Activated CD8-positive, alpha-beta memory T cell treated with anti-CD3 and anti-CD28 coated beads for 4 hours (primary cell): ENCODE measurements at regions not wholly inside any gene's neighbourhood (a gene's known extent, or its start where the extent isn't known, plus 50 kb on each side); places are given as distances from the start of the nearest gene placed in this dataset.

Source experiments
- DNase-seq, 2 donors: peaks; one replicate each; pipeline ENCODE4 v3.0.0-alpha.2; 2020; ENCODE audit warnings: low read depth in 2 of 2

DNA sequence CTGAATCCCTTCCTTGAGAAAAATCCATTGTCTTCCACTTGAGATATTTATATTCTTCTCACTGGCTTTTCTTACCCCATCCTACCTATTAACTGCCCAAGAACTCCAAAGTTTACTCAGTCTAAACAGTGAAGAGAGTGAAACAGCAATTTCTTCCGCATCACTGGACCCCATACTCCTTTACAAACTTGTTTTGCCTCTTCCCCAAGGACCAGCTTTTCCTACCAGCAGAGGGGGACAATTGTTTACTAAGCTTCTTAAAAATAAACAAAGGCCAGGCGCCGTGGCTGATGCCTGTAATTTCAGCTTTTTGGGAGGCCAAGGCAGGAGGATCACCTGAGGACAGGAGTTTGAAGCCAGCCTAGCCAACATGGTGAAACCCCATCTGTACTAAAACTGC is 52.0 kb downstream of the LRATD1 start:
- no peak for DNase-seq

DNA sequence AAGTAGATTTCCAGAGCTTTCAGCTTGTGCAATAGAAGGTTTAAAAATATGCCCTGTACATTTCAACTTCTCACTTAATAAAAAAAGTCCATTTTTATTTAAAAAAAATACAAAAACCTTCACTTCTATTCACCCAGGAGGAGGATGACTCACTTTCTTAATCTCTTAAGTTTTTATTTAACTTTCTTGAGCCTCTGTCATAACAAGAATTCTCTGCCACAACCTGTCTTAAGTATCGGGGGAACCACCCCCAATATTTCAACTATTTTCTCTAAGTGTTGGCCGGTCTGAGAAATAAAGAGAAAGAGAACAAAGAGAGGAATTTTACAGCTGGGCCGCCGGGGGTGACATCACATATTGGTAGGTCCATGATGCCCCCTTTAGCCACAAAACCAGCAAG is 58.4 kb downstream of the LRATD1 start:
- DNase-seq = no peak

DNA sequence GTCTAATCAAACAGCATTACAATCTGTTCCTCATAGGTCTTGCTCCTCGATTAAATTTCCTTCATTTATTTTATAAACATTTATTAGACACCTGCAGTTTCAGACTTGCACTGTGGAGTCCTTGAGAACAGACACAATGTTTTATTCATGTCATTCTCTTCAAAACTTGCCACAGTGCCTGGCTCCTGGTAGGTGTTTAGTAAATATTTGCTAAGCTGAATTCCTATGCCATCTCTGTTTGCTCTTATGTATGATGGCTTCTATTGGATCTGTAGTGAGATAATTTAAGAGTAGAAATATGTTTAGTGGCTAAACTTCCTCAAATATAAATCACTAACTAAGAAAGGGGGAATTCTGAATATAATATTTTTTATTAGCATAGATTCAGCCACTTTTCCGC is 61.4 kb downstream of the LRATD1 start:
- no peak for DNase-seq

DNA sequence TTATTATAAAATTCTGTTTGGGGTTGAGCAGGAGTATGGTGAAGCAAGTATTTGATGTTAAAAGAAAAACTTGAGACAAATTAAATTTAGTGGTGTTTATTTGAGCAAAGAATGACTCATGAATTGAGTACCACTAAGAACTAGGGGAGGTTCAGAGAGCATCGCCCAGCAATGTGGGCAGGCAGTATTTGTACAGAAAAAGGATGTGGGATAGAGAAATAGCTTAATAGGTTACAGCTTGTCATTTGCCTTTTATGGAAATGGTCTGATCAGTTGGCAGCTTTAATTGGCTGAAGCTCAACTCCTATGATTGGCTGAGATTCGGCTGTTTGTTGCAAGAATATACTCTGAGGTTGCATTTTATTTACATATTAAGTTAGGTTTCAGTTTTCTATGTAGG is 68.2 kb downstream of the LRATD1 start:
- DNase-seq = no peak

DNA sequence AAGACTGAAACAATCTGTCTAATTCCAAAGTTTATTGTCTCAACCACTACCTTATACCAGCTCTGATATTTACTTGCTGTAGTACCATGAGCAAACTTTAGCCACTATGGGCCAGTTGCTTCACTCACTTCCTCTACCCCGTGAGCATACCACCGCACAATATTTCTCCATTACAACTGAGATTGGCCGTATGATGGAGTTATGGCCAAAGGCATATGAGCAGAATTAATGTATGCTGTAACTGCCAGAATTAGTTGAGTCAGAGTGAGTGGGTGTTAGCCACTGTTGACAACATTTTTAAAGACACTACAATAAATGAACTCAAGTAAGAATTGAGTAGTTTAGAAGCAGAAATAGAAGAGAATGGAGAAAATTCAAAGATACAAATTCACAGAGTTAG is 69.7 kb downstream of the LRATD1 start:
- no peak for DNase-seq

DNA sequence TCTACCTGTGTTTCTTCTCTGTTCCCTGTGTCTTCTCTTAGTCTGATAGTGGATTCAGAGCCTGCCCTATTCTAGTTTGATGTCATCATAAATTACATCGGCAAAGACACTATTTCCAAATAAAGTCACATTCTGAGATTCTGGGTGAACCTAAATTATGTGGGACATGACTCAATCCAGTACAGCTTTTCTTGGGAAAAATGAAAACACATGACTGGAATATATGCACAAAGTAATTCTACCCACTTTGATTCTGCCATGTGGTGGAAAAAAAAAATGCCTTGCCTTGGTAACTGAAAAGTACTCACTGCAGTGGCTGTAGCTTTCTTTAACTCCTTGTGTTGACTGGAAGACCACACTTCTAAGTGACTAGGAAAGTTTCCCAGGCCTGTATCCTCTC is 73.7 kb downstream of the LRATD1 start:
- no peak for DNase-seq

DNA sequence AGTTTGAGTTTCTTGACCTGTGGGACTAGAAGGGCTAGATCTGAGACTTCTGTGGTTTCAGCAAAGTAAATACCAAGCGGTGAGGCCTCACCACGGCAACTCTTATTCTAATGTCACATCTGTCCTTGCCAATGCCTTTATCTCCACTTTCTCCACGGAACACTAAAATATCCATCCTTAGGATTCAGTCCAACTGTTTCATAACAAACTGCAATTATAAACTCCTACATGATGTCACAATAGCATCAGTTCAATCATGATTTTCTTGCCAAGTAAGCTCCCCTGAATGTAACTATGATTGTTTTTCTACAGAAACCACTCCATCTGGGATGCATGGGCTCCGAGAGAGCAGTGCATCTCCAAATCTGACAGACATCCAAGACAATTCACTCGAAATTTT is 79.6 kb downstream of the LRATD1 start:
- DNase-seq = no peak

DNA sequence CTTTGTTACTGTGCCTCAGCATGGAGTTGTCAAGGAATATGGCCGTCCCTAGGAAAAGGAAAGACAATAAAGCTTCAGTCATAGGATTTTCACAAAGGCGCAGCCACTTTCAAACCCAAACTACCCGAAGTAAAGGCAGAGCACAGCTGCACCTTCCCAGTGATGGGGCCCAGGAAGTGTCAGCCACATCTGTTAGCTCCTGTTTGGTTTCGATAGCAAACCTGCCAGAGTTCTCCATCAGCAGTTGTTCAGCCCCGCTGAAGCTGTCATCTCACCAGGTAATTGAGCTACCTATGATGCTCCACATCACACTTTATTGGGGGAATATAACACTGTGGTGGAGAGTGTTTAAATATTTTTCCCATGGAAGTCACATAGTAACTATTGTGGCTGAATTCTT is 80.7 kb downstream of the LRATD1 start:
- DNase-seq = no peak

DNA sequence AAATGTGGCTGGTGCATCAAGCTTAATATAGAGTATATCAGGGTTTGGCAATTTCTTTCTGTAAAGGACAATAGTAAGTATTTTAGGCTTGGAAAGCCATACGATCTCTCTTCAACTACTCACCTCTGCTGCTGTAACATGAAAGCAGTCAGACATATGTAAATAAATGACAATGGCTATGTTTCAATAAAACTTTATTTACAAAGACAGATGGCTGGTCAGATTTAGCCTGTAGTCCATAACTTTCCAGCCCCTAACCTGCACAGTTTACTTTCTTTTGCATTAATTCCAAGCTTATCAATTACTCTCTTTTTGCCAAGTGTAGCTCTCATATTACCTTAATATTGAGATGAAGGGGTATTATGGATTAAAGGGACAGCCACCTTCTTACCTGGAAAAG is 83.1 kb downstream of the LRATD1 start:
- no peak for DNase-seq

DNA sequence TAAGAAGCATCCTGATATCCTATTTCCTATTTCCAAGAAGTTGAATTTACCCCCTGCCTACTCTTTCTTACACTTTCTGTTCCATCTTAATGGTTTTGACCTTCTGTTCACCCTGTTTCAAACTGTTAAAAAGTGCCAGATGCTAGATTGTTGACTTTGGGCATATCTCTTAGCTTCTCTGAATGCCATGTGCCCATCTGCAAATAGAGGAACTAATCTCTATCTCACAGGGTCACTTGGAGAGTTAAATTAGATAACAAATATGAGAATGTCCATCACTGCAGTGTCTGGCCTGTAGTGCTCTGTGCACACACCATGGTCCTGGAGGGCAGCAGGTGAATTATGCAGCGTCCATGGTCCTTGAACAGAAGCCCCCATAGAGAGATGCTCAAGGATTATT is 83.8 kb downstream of the LRATD1 start:
- no peak for DNase-seq

DNA sequence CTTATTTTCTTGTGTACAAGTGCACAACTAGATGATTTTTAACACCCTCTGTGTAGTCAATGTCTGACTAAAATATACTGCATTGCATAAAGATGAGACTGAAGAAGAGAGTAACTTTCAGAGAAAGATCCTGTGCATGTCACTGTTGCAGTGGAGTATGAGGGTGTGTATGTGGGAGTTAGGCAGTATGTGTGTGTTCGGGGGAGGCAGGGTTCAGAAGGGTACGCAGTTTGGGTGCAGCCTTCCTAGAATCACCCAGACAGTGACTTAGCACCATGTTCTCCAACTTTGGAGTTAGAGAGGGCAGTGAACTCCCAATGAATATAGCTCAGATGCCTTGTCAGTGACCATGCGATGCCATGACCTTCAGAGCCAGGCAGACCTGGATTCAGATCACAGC is 84.6 kb downstream of the LRATD1 start:
- DNase-seq = no peak

DNA sequence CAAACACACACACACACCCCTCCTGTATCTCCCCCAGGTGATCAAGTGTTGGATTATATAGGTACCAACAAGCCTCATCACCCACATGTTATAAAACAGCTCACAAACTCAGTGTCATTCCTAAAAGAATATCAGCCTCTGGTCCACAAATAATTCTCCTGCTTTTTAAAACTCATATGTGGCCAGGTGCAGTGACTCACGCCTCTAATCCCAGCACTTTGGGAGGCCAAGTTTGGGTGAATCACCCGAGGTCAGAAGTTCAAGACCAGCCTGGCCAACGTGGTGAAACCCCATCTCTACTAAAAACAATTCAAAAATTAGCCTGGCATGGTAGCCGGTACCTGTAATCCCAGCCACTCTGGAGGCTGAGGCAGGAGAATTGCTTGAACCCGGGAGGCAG is 87.8 kb downstream of the LRATD1 start:
- no peak for DNase-seq

DNA sequence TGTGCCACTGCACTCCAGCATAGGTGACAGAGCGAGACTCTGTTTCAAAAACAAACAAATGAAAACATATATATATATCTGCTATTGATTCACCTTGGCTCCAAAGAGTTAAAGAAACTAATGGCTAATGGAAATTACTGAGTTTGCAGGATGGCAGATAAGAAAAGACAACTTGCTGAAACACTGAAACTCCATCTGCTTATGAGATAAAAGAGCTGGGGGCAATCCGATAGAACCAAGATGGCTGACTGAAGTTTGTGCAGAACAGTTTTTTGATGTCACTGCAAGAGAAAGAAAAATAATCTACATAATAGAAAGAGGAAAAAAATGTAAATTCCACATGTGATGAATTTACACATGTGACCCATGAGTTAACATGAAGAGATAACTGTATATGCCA is 88.2 kb downstream of the LRATD1 start:
- no peak for DNase-seq

DNA sequence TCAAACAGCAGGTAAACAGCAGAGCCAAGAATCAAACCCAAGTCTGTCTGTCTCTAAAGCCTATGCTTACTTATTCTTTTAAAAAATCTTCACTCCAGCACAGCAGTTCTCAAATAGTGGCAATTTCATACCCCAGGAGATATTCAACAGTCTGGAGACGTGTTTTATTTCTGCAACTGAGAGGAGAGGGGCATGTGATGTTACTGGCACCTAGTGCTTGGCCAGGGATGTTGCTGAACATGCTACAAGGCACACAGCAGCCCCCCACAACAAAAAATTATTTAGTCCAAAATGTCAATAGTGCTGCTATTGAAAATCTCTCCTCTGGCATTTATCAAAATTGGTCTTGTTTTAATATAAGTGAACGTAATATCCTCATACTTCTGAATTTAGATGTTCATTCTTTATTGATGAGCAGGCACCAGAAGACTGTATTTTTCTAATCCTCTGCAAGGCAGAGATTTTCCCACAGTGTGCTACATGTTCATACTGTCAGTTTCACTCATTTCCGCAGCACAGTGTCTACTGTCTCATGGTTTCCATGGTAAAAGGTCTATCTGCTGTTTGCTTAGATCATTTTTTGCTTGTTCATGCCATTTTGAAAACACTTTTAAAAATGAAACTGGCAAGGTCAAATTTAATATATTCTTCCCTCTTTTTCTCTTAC is 90.5 kb downstream of the LRATD1 start:
- DNase-seq = no peak

DNA sequence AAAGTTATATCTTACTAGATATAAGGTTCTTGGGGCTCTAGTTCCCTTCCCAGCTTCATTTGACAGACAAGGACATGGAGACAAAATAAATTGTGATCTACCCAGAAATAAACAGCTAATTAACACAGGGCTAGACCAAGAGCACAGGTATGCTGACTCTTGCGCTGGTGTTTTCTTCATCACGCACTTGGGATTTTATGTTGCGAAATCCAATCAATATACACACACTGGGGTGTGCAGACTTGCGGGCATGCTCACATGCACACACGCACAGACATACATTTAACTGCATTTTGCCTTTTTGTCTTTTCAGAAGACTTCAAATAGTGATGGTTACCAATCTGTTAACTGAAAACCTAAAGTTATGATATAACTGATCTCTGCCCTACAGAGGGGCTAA is 91.2 kb downstream of the LRATD1 start:
- no peak for DNase-seq

DNA sequence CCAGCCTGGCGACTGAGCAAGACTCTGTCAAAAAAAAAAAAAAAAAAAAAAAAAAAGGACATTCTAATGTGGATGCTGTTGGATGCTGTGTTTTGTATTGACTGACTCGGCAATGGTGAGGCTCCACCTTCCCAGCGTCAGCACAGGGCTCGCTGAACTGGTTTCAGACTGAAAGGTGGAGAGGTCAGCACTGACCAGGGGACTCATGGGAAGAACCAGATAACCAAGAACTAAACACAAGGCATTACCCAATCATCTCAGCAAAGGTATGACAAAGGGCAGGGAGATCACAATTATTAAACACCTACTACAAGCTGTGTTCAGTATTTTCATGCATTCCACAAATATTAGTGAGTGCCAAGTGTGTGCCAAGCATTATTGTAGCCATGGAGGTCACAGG is 103.2 kb downstream of the LRATD1 start:
- no peak for DNase-seq

DNA sequence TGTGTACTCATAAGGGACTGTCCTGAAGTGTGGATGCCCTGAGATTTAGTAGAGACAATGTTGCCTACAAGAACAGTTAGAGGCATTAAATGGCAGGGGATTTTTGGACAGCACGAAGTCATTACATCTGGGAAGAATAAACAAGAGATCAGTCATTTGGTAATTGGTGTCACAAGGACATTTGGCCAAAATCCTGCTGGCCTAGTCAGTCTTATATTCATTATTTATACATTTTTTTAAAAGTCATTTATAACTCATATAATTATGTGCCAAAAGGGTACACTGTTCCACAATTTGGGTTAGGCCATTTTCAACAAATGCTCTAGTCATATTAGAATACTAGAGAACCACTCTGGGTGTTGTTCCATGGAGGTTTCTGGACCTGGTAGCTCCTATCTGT is 104.7 kb downstream of the LRATD1 start:
- no peak for DNase-seq

DNA sequence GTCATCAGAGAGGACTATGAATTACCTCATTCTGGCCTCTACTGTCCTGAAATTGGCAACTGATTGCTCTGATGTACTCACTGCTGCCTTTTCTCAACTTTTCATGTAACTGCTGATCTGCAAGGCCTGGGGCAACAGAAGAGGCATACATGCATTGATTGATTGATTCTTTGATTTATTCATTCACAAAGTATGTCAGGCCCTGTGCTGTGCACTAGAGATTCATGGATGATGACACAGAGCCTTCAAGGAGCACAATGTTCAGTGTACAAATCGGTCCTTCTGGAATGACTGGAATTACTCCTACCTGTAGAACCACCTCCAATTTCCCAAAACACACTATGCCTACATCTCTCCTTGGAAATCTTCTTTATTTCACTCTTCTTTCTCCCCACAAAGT is 111.3 kb downstream of the LRATD1 start:
- DNase-seq = no peak

DNA sequence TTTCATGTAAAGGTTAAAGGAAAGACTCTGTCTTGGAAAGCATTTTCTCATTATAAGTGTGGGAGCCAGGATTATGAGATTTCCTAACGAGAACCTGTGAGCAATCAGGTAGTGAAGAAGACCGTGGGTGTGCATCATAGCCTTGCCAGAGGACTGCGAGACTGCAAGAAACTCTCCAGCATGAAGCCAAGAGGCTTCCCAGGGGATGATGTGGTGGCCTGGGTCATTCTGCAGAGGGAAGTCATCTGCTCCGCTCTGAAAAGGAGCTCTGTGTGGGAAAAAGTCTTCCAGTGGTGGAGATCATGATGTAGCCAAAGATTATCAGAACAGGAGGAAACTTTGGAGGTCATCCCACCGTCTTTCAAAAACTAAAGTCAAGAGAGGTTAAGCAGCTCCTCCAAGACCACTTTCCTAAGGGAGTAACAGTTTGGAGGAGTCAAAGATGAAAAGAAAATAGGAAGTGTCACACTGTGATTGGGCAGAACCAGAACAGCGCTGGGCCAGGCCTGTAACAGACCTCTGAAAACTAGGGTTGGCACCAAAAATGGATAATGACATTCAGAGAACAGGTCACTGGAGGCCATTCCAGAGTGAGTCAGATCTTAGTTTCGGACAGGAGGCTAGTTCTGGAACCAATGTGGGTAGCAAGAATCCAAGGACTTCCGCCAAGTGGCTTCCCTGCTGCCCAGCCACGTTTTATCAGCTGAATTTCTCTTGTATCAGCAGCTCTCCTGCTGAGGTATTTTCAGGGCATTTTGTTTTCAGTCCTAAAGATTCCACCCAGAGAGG is 113.0 kb downstream of the LRATD1 start:
- DNase-seq = no peak

DNA sequence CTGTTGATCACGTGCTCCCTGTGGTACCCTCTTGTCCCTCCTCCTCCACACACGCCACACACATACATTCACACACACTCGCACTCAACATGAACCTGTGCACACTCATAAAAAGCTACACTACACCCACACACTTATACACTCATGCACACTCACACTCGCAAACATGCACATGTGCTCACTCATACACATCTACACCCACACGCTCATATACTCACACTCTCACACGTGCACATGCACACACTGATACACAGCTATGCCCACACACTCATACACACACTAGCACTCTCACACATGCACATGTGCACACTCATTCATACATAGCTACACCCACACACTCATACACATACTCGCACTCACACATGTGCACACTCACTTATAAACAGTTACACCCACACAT is 113.6 kb downstream of the LRATD1 start:
- no peak for DNase-seq

DNA sequence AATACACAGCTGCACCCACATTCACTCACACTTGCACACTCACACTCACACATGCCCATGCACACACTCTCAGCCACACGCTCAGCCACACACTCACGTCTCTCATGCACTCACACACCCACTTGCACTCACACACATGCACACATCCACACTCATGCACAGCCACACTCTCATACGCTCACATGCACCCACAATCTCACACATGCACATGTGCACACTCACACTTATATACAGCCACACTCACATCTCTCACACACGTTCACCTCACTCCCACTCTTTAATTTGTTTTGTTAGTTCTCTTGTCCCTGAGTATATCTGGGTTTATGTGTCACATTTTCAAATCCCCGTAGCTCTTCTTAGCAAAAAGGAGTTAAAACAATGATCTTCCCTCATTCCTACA is 114.9 kb downstream of the LRATD1 start:
- DNase-seq = no peak

DNA sequence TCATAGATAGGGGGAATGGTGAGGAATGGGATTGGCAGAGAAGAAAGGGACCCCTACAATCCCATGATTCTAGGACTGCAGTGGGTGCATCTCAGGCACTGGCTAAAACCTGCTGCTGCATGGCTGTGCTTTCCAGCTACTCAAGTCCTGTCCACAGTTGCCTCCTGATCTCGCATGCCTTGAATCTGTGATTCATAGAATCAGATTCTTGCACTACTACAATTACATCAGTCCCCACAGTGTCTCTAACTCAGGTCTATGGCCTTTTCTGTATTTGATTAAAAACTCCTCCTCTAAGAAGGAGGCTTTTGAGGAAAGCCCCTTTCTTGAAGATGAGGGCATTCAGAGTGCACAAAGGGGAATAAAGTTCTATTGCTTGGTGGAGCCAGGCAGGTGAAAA is 117.4 kb downstream of the LRATD1 start:
- no peak for DNase-seq

DNA sequence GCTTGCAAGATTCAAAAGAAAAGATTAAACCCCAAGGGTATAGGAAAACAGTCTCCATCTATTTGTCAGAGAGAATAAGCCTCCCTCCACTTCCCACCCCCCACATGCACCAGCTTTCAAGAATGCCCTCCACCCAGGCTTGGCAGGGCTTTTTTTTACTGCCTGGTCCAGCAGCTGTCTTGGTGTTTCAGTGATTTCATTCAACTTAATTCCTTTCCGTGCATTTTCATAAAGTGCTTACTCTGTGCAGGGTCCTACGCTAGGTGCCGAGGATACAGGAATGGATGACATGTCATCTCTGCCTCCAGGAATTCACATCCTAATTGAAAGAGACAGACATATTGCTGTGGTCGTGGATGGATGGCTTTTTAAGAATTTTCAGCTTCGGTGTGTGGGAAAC is 117.9 kb downstream of the LRATD1 start:
- DNase-seq = no peak

DNA sequence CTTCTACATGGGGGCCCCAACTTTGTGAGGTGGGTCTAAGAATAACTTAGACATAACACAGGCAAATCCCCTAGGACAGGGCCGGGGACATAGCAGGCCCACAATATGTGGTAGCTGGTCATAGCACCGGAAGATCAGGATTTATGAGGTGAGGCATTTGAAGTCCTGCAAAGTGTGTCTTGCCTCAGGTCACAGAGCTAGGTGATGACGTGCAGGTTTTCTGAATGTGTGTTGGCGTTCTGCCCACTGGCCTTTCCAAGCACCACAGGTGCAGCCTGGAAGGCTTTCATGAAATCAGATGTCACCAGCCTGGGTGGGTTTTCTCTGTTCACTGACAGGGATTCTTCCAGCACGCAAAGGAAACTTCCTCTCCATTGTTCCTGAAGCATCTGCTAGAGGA is 119.1 kb downstream of the LRATD1 start:
- DNase-seq = no peak
